Tibial artery (tissue), 4 donors: ENCODE measurements at regions not wholly inside any gene's neighbourhood (a gene's known extent, or its start where the extent isn't known, plus 50 kb on each side); places are given as distances from the start of the nearest gene placed in this dataset.

Experiments
- DNase-seq, 2 donors: peaks; one replicate each; pipeline ENCODE4 v3.0.0-alpha.2; 2019
- H3K27ac ChIP-seq, 2 donors: fragments of 200-600 bp; sonication (generic) in 1 of 2; 1 replicate in 1 of 2; 2 replicates in 1 of 2; pipeline ENCODE4 v1.5.1; 2018 to 2019; ENCODE audit warnings: mild to moderate bottlenecking in 1 of 2
- H3K27me3 ChIP-seq, 2 donors: fragments of 200-600 bp; sonication (generic) in 1 of 2; one replicate each; pipeline versions ENCODE4 v1.5.1 to v1.6.0; 2016 to 2019
- H3K36me3 ChIP-seq, 3 donors: fragments of 200-600 bp; sonication (generic) in 2 of 3; one replicate each; pipeline ENCODE4 v1.5.1; 2016 to 2019; ENCODE audit warnings: mild to moderate bottlenecking in 2 of 3
- H3K4me1 ChIP-seq, 4 donors: fragments of 200-600 bp; sonication (generic) in 2 of 4; 1 replicate in 3 of 4; 2 replicates in 1 of 4; pipeline ENCODE4 v1.5.1; 2016 to 2019
- H3K4me3 ChIP-seq, 2 donors: fragments of 200-600 bp; sonication (generic) in 1 of 2; 1 replicate in 1 of 2; 2 replicates in 1 of 2; pipeline ENCODE4 v1.5.1; 2018 to 2019; ENCODE audit warnings: mild to moderate bottlenecking in 2 of 2
- H3K9me3 ChIP-seq, 3 donors: fragments of 200-600 bp; sonication (generic) in 1 of 3; one replicate each; pipeline ENCODE4 v1.5.1; 2016 to 2019
- CTCF ChIP-seq, 2 experiments: fragments of 200-600 bp in 1 of 2; fragments of 450-650 bp in 1 of 2; IDR thresholded peaks; one replicate each; pipeline ENCODE4 v1.5.1; 2017 to 2019; ENCODE audit warnings: antibody characterized with exemption in 2 of 2, mild to moderate bottlenecking in 1 of 2, moderate library complexity in 1 of 2
- intact Hi-C: fragments of 100-400 bp; cut with DNase I; formaldehyde crosslinking; loops from one replicate; pipeline ENCODE4 v1.15.0; 2023; ENCODE audit warnings: low total_unique reads

GRCh38 chrX:8232406-8232805 lies 61.3 kb upstream of the VCX2 start:
- intact Hi-C loops = no loop called here
- no peak for DNase-seq
- Histone ChIP-seq H3K4me3 (no peak overlapping the region), H3K36me3 (no peaks in the 10 kb centered on the region), H3K4me1 (no peaks in the 10 kb centered on the region), H3K27ac (no peak overlapping the region), H3K27me3 (no peaks in the 10 kb centered on the region), H3K9me3 (no peaks in the 10 kb centered on the region)
- no peak for TF ChIP-seq CTCF (IDR thresholded peaks at IDR 0.05)

GRCh38 chrX:8233091-8233490 lies 62.0 kb upstream of the VCX2 start:
- DNase-seq = no peak
- Histone ChIP-seq H3K4me1 (no peaks in the 10 kb centered on the region), H3K4me3 (no peak overlapping the region), H3K27ac (no peak overlapping the region), H3K27me3 (no peaks in the 10 kb centered on the region), H3K36me3 (no peaks in the 10 kb centered on the region), H3K9me3 (no peaks in the 10 kb centered on the region)
- intact Hi-C loops = no loop called here
- TF ChIP-seq CTCF (IDR thresholded peaks at IDR 0.05) = no peak

GRCh38 chrX:8235026-8235425 lies 64.0 kb upstream of the VCX2 start:
- Histone ChIP-seq H3K27me3 (no peaks in the 10 kb centered on the region), H3K4me1 (no peaks in the 10 kb centered on the region), H3K36me3 (no peaks in the 10 kb centered on the region), H3K4me3 (no peak overlapping the region), H3K9me3 (no peaks in the 10 kb centered on the region), H3K27ac (no peak overlapping the region)
- TF ChIP-seq CTCF (IDR thresholded peaks at IDR 0.05) = no peak
- intact Hi-C loops = no loop called here
- DNase-seq = no peak

- Histone ChIP-seq H3K4me1 (no peaks in the 10 kb centered on the region), H3K9me3 (no peaks in the 10 kb centered on the region), H3K27me3 (no peaks in the 10 kb centered on the region), H3K36me3 (no peaks in the 10 kb centered on the region), H3K4me3 (no peak overlapping the region), H3K27ac (no peak overlapping the region)
- DNase-seq = no peak
- intact Hi-C loops = no loop called here
- TF ChIP-seq CTCF (IDR thresholded peaks at IDR 0.05) = no peak
Observed at GRCh38 chrX:8237718-8238117, 66.7 kb upstream of the VCX2 start.

- no peak overlapping the region for H3K4me3 ChIP-seq
- H3K27ac ChIP-seq = no peak overlapping the region
- H3K36me3 ChIP-seq = no peaks in the 10 kb centered on the region
- no peaks in the 10 kb centered on the region for H3K9me3 ChIP-seq
- DNase-seq = no peak
- no peaks in the 10 kb centered on the region for H3K4me1 ChIP-seq
- no peaks in the 10 kb centered on the region for H3K27me3 ChIP-seq
- TF ChIP-seq CTCF (IDR thresholded peaks at IDR 0.05) = no peak
- intact Hi-C loops = no loop called here
Observed at GRCh38 chrX:8242431-8243020, 71.5 kb upstream of the VCX2 start.

- no peaks in the 10 kb centered on the region for H3K36me3 ChIP-seq
- H3K4me3 ChIP-seq = no peak overlapping the region
- no peaks in the 10 kb centered on the region for H3K27me3 ChIP-seq
- no peak overlapping the region for H3K27ac ChIP-seq
- no peaks in the 10 kb centered on the region for H3K4me1 ChIP-seq
- intact Hi-C loops = no loop called here
- H3K9me3 ChIP-seq = no peaks in the 10 kb centered on the region
- no peak for TF ChIP-seq CTCF (IDR thresholded peaks at IDR 0.05)
- DNase-seq = no peak
Observed at GRCh38 chrX:8244301-8244700, 73.2 kb upstream of the VCX2 start.
